ENCODE measurements at regions not wholly inside any gene's neighbourhood (a gene's known extent, or its start where the extent isn't known, plus 50 kb on each side); places are given as distances from the start of the nearest gene placed in this dataset.

DNA sequence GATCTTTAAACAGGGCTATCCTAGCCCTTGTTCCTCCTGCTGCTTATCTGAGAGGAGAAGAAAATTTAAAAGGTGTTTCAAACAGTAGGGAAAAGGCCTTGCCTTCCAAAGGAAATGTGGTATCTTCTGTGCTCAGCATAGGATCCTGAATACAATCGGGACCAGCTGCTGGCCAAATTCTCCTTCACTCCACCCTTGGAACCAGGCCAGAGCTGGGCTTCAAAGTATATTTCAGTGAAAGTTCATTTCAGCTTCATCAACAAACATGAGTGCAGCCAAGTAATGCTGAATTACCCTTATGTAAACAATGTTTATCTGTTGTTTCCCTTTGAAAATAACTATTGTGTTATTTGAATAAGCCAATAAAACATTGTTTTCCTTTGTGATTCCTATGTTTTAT lies 146.5 kb upstream of the MEOX2 start:
- TF ChIP-seq, protein P1, sequence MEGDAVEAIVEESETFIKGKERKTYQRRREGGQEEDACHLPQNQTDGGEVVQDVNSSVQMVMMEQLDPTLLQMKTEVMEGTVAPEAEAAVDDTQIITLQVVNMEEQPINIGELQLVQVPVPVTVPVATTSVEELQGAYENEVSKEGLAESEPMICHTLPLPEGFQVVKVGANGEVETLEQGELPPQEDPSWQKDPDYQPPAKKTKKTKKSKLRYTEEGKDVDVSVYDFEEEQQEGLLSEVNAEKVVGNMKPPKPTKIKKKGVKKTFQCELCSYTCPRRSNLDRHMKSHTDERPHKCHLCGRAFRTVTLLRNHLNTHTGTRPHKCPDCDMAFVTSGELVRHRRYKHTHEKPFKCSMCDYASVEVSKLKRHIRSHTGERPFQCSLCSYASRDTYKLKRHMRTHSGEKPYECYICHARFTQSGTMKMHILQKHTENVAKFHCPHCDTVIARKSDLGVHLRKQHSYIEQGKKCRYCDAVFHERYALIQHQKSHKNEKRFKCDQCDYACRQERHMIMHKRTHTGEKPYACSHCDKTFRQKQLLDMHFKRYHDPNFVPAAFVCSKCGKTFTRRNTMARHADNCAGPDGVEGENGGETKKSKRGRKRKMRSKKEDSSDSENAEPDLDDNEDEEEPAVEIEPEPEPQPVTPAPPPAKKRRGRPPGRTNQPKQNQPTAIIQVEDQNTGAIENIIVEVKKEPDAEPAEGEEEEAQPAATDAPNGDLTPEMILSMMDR (conservative IDR thresholded peaks at IDR 0.05 in 1 of 2, IDR thresholded peaks at IDR 0.05 in 1 of 2; ENCODE audit: low read depth in 1 of 2, low read length in 2 of 2): no peak
- TF ChIP-seq EZH2 (IDR thresholded peaks at IDR 0.05; ENCODE audit: low read length, missing control alignments): no peak
